T-cell (primary cell): ENCODE measurements at regions not wholly inside any gene's neighbourhood (a gene's known extent, or its start where the extent isn't known, plus 50 kb on each side); places are given as distances from the start of the nearest gene placed in this dataset.

Experiments
- ATAC-seq, 4 experiments: fragments of 200-7000 bp in 3 of 4; fragments of 150-1000 bp in 1 of 4; cut with Tn5 transposase; replicated peaks in 1 of 4; 1 replicate in 3 of 4; 2 replicates in 1 of 4; pipeline ENCODE4 v1.10.0; 2021; ENCODE audit warnings: moderate library complexity in 3 of 4, mild to moderate bottlenecking in 2 of 4, moderate number of reproducible peaks in 1 of 4
- CTCF ChIA-PET, 2 donors: fragments of 300-600 bp; sonication (Branson Sonifier 250); formaldehyde crosslinking; loops; one replicate each; lab custom pipeline; 2022; ENCODE audit warnings: antibody characterized with exemption in 2 of 2; lab: Charles Lee
- POLR2A ChIA-PET, 2 donors: fragments of 300-600 bp; sonication (Branson Sonifier 250); formaldehyde crosslinking; loops; one replicate each; lab custom pipeline; 2022; ENCODE audit warnings: antibody characterized with exemption in 2 of 2; lab: Charles Lee
- DNase-seq, 35 experiments: peaks; one replicate each; pipeline versions ENCODE4 v3.0.0 to v3.0.0-alpha.2; 2013 to 2023
- H3K27ac ChIP-seq: one replicate; pipeline ENCODE4 v1.5.1; 2013; ENCODE audit warnings: low read length
- H3K27me3 ChIP-seq, 2 experiments: replicated peaks in 1 of 2; 1 replicate in 1 of 2; 2 replicates in 1 of 2; pipeline versions ENCODE4 v1.6.1 to v1.7.0; 2013; ENCODE audit warnings: low read length in 1 of 2, mixed read lengths in 1 of 2; ENCODE audit not compliant: control insufficient read depth in 2 of 2, insufficient read depth in 2 of 2; ENCODE audit errors: extremely low read depth in 1 of 2
- H3K36me3 ChIP-seq, 2 donors: 1 replicate in 1 of 2; 2 replicates in 1 of 2; pipeline versions ENCODE4 v1.6.1 to v1.7.0; 2013; ENCODE audit warnings: low read length in 1 of 2; ENCODE audit not compliant: control insufficient read depth in 2 of 2, insufficient read depth in 1 of 2; ENCODE audit errors: extremely low read depth in 1 of 2
- H3K4me1 ChIP-seq, 2 experiments: 1 replicate in 1 of 2; 2 replicates in 1 of 2; pipeline versions ENCODE4 v1.6.1 to v1.7.0; 2013; ENCODE audit warnings: low read length in 2 of 2, mixed read lengths in 1 of 2; ENCODE audit not compliant: insufficient read depth in 2 of 2, control insufficient read depth in 1 of 2; ENCODE audit errors: extremely low read depth in 1 of 2
- H3K4me3 ChIP-seq, 2 donors: 1 replicate in 1 of 2; 2 replicates in 1 of 2; pipeline versions ENCODE4 v1.5.1 to v1.7.0; 2013; ENCODE audit warnings: mild to moderate bottlenecking in 2 of 2, low read length in 1 of 2, moderate library complexity in 1 of 2; ENCODE audit not compliant: control insufficient read depth in 1 of 2; ENCODE audit errors: extremely low read depth in 1 of 2
- H3K9me3 ChIP-seq: 2 replicates; pipeline ENCODE4 v1.7.0; 2013
- H3K27ac Mint-ChIP-seq, 2 donors: one replicate each; pipeline ENCODE4 v1.8.0; 2020 to 2021; ENCODE audit warnings: mild to moderate bottlenecking in 2 of 2, mixed read lengths in 2 of 2
- H3K27me3 Mint-ChIP-seq, 2 donors: one replicate each; pipeline ENCODE4 v1.8.0; 2021 to 2022; ENCODE audit warnings: mixed read lengths in 2 of 2
- H3K36me3 Mint-ChIP-seq: one replicate; pipeline ENCODE4 v1.8.0; 2021; ENCODE audit warnings: mixed read lengths
- H3K4me1 Mint-ChIP-seq, 3 donors: one replicate each; pipeline ENCODE4 v1.8.0; 2020 to 2022; ENCODE audit warnings: mixed read lengths in 3 of 3, mild to moderate bottlenecking in 1 of 3
- H3K4me3 Mint-ChIP-seq, 3 donors: one replicate each; pipeline ENCODE4 v1.8.0; 2020 to 2022; ENCODE audit warnings: mild to moderate bottlenecking in 3 of 3, mixed read lengths in 3 of 3, moderate library complexity in 3 of 3
- H3K9me3 Mint-ChIP-seq, 3 donors: one replicate each; pipeline ENCODE4 v1.8.0; 2020 to 2022; ENCODE audit warnings: mixed read lengths in 3 of 3
- WGBS: methylation state at CpG from one replicate; pipeline ENCODE4 v1.1.5; 2013; ENCODE audit warnings: missing lambda C conversion rate; ENCODE audit not compliant: insufficient coverage; 5-methylcytosine and 5-hydroxymethylcytosine counted together

- ATAC-seq (no peak), DNase-seq (no peak)
- no peak overlapping the region for H3K27ac ChIP-seq
- no peak overlapping the region for H3K4me3 Mint-ChIP-seq
- no peak overlapping the region for H3K27ac Mint-ChIP-seq
- H3K9me3 Mint-ChIP-seq: no peaks in the 10 kb centered on the region
- H3K4me1 ChIP-seq: no peaks in the 10 kb centered on the region
- POLR2A ChIA-PET: interaction anchor here in 1 of 2 donors (0.7 kb wide), 1 partner anchor 915 kb away, joined by 3 read pairs; no protein-coding TSS in a partner anchor
- no peaks in the 10 kb centered on the region for H3K36me3 ChIP-seq
- H3K27me3 Mint-ChIP-seq: peaks cover 4 to 5% of the 10 kb centered on the region in 2 donors
- H3K4me3 ChIP-seq: no peak overlapping the region
- peaks cover 9 to 12% (median 12%) of the 10 kb centered on the region in 3 donors for H3K4me1 Mint-ChIP-seq
- WGBS: 77% methylated on average over 2 of the region's 3 CpGs
- H3K27me3 ChIP-seq: no peaks in the 10 kb centered on the region
- H3K9me3 ChIP-seq: no peaks in the 10 kb centered on the region
- no peaks in the 10 kb centered on the region for H3K36me3 Mint-ChIP-seq
- CTCF ChIA-PET: interaction anchor here in 1 of 2 donors (1.4 kb wide), 1 partner anchor 17 kb away, joined by 4 read pairs; no protein-coding TSS in a partner anchor
Measured at GRCh38 chr5:67364381-67364970, 167.9 kb upstream of the CD180 start.

- CTCF ChIA-PET: interaction anchor here in 1 of 2 donors (1.4 kb wide), 1 partner anchor 16 kb away, joined by 4 read pairs; no protein-coding TSS in a partner anchor
- Histone ChIP-seq H3K9me3 (no peaks in the 10 kb centered on the region), H3K36me3 (no peaks in the 10 kb centered on the region), H3K27me3 (no peaks in the 10 kb centered on the region), H3K4me3 (no peak overlapping the region), H3K27ac (no peak overlapping the region), H3K4me1 (no peaks in the 10 kb centered on the region)
- Mint-ChIP-seq H3K27ac (no peak overlapping the region), H3K4me3 (no peak overlapping the region), H3K9me3 (no peaks in the 10 kb centered on the region), H3K4me1 (peaks cover 9 to 13% (median 12%) of the 10 kb centered on the region in 3 donors), H3K36me3 (no peaks in the 10 kb centered on the region), H3K27me3 (peaks cover 4 to 5% of the 10 kb centered on the region in 2 donors)
- POLR2A ChIA-PET: no interaction called here
- no peak for ATAC-seq
- DNase-seq: no peak
- WGBS: 0% methylated on average over 1 of the region's 1 CpG
Measured at GRCh38 chr5:67363963-67364362, 167.4 kb upstream of the CD180 start.

GRCh38 chr5:67363180-67363709 lies 166.6 kb upstream of the CD180 start:
- H3K9me3 Mint-ChIP-seq: no peaks in the 10 kb centered on the region
- Histone ChIP-seq H3K27ac (no peak overlapping the region), H3K4me1 (no peaks in the 10 kb centered on the region), H3K4me3 (no peak overlapping the region), H3K9me3 (no peaks in the 10 kb centered on the region), H3K36me3 (no peaks in the 10 kb centered on the region), H3K27me3 (no peaks in the 10 kb centered on the region)
- H3K27me3 Mint-ChIP-seq: peaks cover 0 to 1% of the 10 kb centered on the region in 2 donors
- ChIA-PET CTCF (no interaction called here), POLR2A (no interaction called here)
- WGBS: 91% methylated on average over 4 of the region's 5 CpGs
- no peak overlapping the region for H3K27ac Mint-ChIP-seq
- H3K4me3 Mint-ChIP-seq: no peak overlapping the region
- no peak for ATAC-seq
- no peaks in the 10 kb centered on the region for H3K36me3 Mint-ChIP-seq
- no peak for DNase-seq
- peaks cover 9 to 13% (median 12%) of the 10 kb centered on the region in 3 donors for H3K4me1 Mint-ChIP-seq

GRCh38 chr5:67361932-67362729 lies 165.5 kb upstream of the CD180 start:
- Mint-ChIP-seq H3K4me1 (peaks cover 9 to 13% (median 12%) of the 10 kb centered on the region in 3 donors), H3K9me3 (no peaks in the 10 kb centered on the region), H3K4me3 (no peak overlapping the region), H3K36me3 (no peaks in the 10 kb centered on the region), H3K27ac (no peak overlapping the region), H3K27me3 (peaks cover 0 to 2% of the 10 kb centered on the region in 2 donors)
- H3K9me3 ChIP-seq: no peaks in the 10 kb centered on the region
- H3K27me3 ChIP-seq: no peaks in the 10 kb centered on the region
- no peak overlapping the region for H3K27ac ChIP-seq
- POLR2A ChIA-PET: no interaction called here
- no peaks in the 10 kb centered on the region for H3K36me3 ChIP-seq
- no peaks in the 10 kb centered on the region for H3K4me1 ChIP-seq
- no peak overlapping the region for H3K4me3 ChIP-seq
- 90% methylated on average over 2 of the region's 6 CpGs for WGBS
- DNase-seq (no peak), ATAC-seq (no peak)
- CTCF ChIA-PET: no interaction called here

- 35% methylated on average over 3 of the region's 3 CpGs for WGBS
- H3K4me3 Mint-ChIP-seq: peak overlapping the region in 1 of 3 donors; percentile 0
- Histone ChIP-seq H3K36me3 (no peaks in the 10 kb centered on the region), H3K4me1 (no peaks in the 10 kb centered on the region), H3K9me3 (no peaks in the 10 kb centered on the region), H3K4me3 (no peak overlapping the region), H3K27me3 (no peaks in the 10 kb centered on the region), H3K27ac (no peak overlapping the region)
- peaks cover 9 to 13% (median 12%) of the 10 kb centered on the region in 3 donors for H3K4me1 Mint-ChIP-seq
- no peak for ATAC-seq
- H3K27ac Mint-ChIP-seq: no peak overlapping the region
- no peaks in the 10 kb centered on the region for H3K36me3 Mint-ChIP-seq
- ChIA-PET CTCF (no interaction called here), POLR2A (no interaction called here)
- peaks cover 0 to 4% of the 10 kb centered on the region in 2 donors for H3K27me3 Mint-ChIP-seq
- DNase-seq: no peak
- no peaks in the 10 kb centered on the region for H3K9me3 Mint-ChIP-seq
Measured at GRCh38 chr5:67360047-67360446, 163.4 kb upstream of the CD180 start.

- Mint-ChIP-seq H3K27ac (no peak overlapping the region), H3K36me3 (no peaks in the 10 kb centered on the region), H3K9me3 (no peaks in the 10 kb centered on the region), H3K4me1 (peaks cover 9 to 13% (median 12%) of the 10 kb centered on the region in 3 donors), H3K4me3 (no peak overlapping the region), H3K27me3 (peaks cover 0 to 4% of the 10 kb centered on the region in 2 donors)
- CTCF ChIA-PET: interaction anchor here in 1 of 2 donors (0.6 kb wide), 1 partner anchor 189 kb away, joined by 3 read pairs; no protein-coding TSS in a partner anchor
- Histone ChIP-seq H3K27ac (no peak overlapping the region), H3K9me3 (no peaks in the 10 kb centered on the region), H3K4me3 (no peak overlapping the region), H3K36me3 (no peaks in the 10 kb centered on the region), H3K27me3 (no peaks in the 10 kb centered on the region), H3K4me1 (no peaks in the 10 kb centered on the region)
- ATAC-seq (no peak), DNase-seq (no peak)
- POLR2A ChIA-PET: no interaction called here
Measured at GRCh38 chr5:67358186-67358585, 161.6 kb upstream of the CD180 start.
